NCI-H748 (cell line): ENCODE measurements at regions not wholly inside any gene's neighbourhood (a gene's known extent, or its start where the extent isn't known, plus 50 kb on each side); places are given as distances from the start of the nearest gene placed in this dataset.

Experiments
- DNase-seq: peaks from one replicate; lab custom pipeline; 2025; ENCODE audit not compliant: unreplicated experiment; lab: John Stamatoyannopoulos, UW

- DNase-seq: no peak
These were observed 166.2 kb upstream of the VCX3A start for GRCh38 chrX:6701085-6701484.

- no peak for DNase-seq
These were observed 160.8 kb upstream of the VCX3A start for GRCh38 chrX:6695717-6696116.

GRCh38 chrX:6694977-6695376 lies 160.1 kb upstream of the VCX3A start:
- DNase-seq: no peak

GRCh38 chrX:6694221-6694620 lies 159.3 kb upstream of the VCX3A start:
- no peak for DNase-seq

GRCh38 chrX:6693051-6693450 lies 158.1 kb upstream of the VCX3A start:
- no peak for DNase-seq

GRCh38 chrX:6685489-6685888 lies 150.6 kb upstream of the VCX3A start:
- no peak for DNase-seq

GRCh38 chrX:6683353-6683752 lies 148.4 kb upstream of the VCX3A start:
- DNase-seq: no peak

- no peak for DNase-seq
These were observed 146.7 kb upstream of the VCX3A start for GRCh38 chrX:6681521-6682145.

- no peak for DNase-seq
These were observed 145.1 kb upstream of the VCX3A start for GRCh38 chrX:6679988-6680387.

GRCh38 chrX:6679550-6679949 lies 144.6 kb upstream of the VCX3A start:
- no peak for DNase-seq

GRCh38 chrX:6678313-6678712 lies 143.4 kb upstream of the VCX3A start:
- DNase-seq: peak; percentile 81

GRCh38 chrX:6674734-6675133 lies 139.8 kb upstream of the VCX3A start:
- DNase-seq: no peak

GRCh38 chrX:6667048-6667768 lies 132.3 kb upstream of the VCX3A start:
- peak; percentile 46 for DNase-seq

- no peak for DNase-seq
These were observed 131.7 kb upstream of the VCX3A start for GRCh38 chrX:6666624-6667023.

- peak; percentile 14 for DNase-seq
These were observed 126.8 kb upstream of the VCX3A start for GRCh38 chrX:6661736-6662135.

- no peak for DNase-seq
These were observed 125.8 kb upstream of the VCX3A start for GRCh38 chrX:6660567-6661264.

- DNase-seq: no peak
These were observed 110.3 kb upstream of the VCX3A start for GRCh38 chrX:6645216-6645615.

- no peak for DNase-seq
These were observed 109.5 kb upstream of the VCX3A start for GRCh38 chrX:6644411-6644810.

- DNase-seq: no peak
These were observed 105.8 kb upstream of the VCX3A start for GRCh38 chrX:6640727-6641126.

GRCh38 chrX:6614506-6614905 lies 79.6 kb upstream of the VCX3A start:
- DNase-seq: no peak

GRCh38 chrX:6599230-6599860 lies 64.4 kb upstream of the VCX3A start:
- DNase-seq: no peak
